Lower lobe of right lung (tissue), 2 donors: ENCODE measurements at regions not wholly inside any gene's neighbourhood (a gene's known extent, or its start where the extent isn't known, plus 50 kb on each side); places are given as distances from the start of the nearest gene placed in this dataset.

Experiments used
- ATAC-seq, 2 donors: fragments of 200-7000 bp; cut with Tn5 transposase; one replicate each; pipeline ENCODE4 v1.9.1; 2020 to 2022; ENCODE audit warnings: mild to moderate bottlenecking in 2 of 2, moderate library complexity in 2 of 2
- DNase-seq: peaks from one replicate; pipeline ENCODE4 v3.0.0-alpha.2; 2020
- H3K27ac ChIP-seq: fragments of 200-600 bp; one replicate; pipeline ENCODE4 v1.8.0; 2022
- H3K27me3 ChIP-seq: fragments of 200-600 bp; one replicate; pipeline ENCODE4 v1.8.0; 2022; ENCODE audit warnings: low read depth
- H3K36me3 ChIP-seq: fragments of 200-600 bp; one replicate; pipeline ENCODE4 v1.8.0; 2022; ENCODE audit warnings: mild to moderate bottlenecking
- H3K4me1 ChIP-seq: fragments of 200-600 bp; one replicate; pipeline ENCODE4 v1.8.0; 2022
- H3K4me3 ChIP-seq: fragments of 200-600 bp; one replicate; pipeline ENCODE4 v1.8.0; 2022; ENCODE audit warnings: mild to moderate bottlenecking
- H3K9me3 ChIP-seq: fragments of 200-600 bp; one replicate; pipeline ENCODE4 v1.8.0; 2022
- CTCF ChIP-seq: fragments of 200-600 bp; IDR thresholded peaks from one replicate; pipeline ENCODE4 v1.8.0; 2022; ENCODE audit warnings: antibody characterized with exemption, mild to moderate bottlenecking
- intact Hi-C: fragments of 100-400 bp; cut with DNase I; formaldehyde crosslinking; loops from one replicate; pipeline ENCODE4 v1.11.0; 2022
- donor health status: DM: no; HTN: yes; CAD: no; lungs with severe emphysema.

GRCh38 chr1:30271401-30272276 lies 451.7 kb downstream of the MATN1 start:
- no peak overlapping the region for H3K27ac ChIP-seq
- H3K4me1 ChIP-seq, result no peaks in the 10 kb centered on the region
- TF ChIP-seq CTCF, result no peak
- DNase-seq (no peak), ATAC-seq (no peak)
- no peak overlapping the region for H3K4me3 ChIP-seq
- intact Hi-C loops, result no loop called here
- no peaks in the 10 kb centered on the region for H3K9me3 ChIP-seq
- peaks cover 5% of the 10 kb centered on the region for H3K27me3 ChIP-seq
- no peaks in the 10 kb centered on the region for H3K36me3 ChIP-seq

- ATAC-seq (no peak), DNase-seq (no peak)
- intact Hi-C loops, result no loop called here
- Histone ChIP-seq H3K4me1 (no peaks in the 10 kb centered on the region), H3K27me3 (peaks cover 4% of the 10 kb centered on the region), H3K36me3 (no peaks in the 10 kb centered on the region), H3K9me3 (no peaks in the 10 kb centered on the region), H3K4me3 (no peak overlapping the region), H3K27ac (no peak overlapping the region)
- no peak for TF ChIP-seq CTCF
Measured at GRCh38 chr1:30270461-30270860, 452.9 kb downstream of the MATN1 start.

GRCh38 chr1:30268923-30269666 lies 454.3 kb downstream of the MATN1 start:
- peaks cover 10% of the 10 kb centered on the region for H3K27me3 ChIP-seq
- H3K4me3 ChIP-seq, result no peak overlapping the region
- H3K9me3 ChIP-seq, result no peaks in the 10 kb centered on the region
- ATAC-seq, result no peak
- no peak overlapping the region for H3K27ac ChIP-seq
- no peak for DNase-seq
- TF ChIP-seq CTCF, result no peak
- no peaks in the 10 kb centered on the region for H3K4me1 ChIP-seq
- no peaks in the 10 kb centered on the region for H3K36me3 ChIP-seq
- intact Hi-C loops, result no loop called here

GRCh38 chr1:30267856-30268255 lies 455.5 kb downstream of the MATN1 start:
- ATAC-seq, result no peak
- no peaks in the 10 kb centered on the region for H3K4me1 ChIP-seq
- intact Hi-C loops, result no loop called here
- TF ChIP-seq CTCF, result no peak
- no peak overlapping the region for H3K4me3 ChIP-seq
- no peaks in the 10 kb centered on the region for H3K36me3 ChIP-seq
- peaks cover 10% of the 10 kb centered on the region for H3K27me3 ChIP-seq
- H3K9me3 ChIP-seq, result no peaks in the 10 kb centered on the region
- DNase-seq, result no peak
- H3K27ac ChIP-seq, result no peak overlapping the region

GRCh38 chr1:30267046-30267445 lies 456.3 kb downstream of the MATN1 start:
- intact Hi-C loops, result no loop called here
- DNase-seq (no peak), ATAC-seq (no peak)
- no peak for TF ChIP-seq CTCF
- Histone ChIP-seq H3K27me3 (peaks cover 10% of the 10 kb centered on the region), H3K4me1 (no peaks in the 10 kb centered on the region), H3K27ac (no peak overlapping the region), H3K9me3 (no peaks in the 10 kb centered on the region), H3K36me3 (no peaks in the 10 kb centered on the region), H3K4me3 (no peak overlapping the region)
